ENCODE measurements at regions not wholly inside any gene's neighbourhood (a gene's known extent, or its start where the extent isn't known, plus 50 kb on each side); places are given as distances from the start of the nearest gene placed in this dataset.

DNA sequence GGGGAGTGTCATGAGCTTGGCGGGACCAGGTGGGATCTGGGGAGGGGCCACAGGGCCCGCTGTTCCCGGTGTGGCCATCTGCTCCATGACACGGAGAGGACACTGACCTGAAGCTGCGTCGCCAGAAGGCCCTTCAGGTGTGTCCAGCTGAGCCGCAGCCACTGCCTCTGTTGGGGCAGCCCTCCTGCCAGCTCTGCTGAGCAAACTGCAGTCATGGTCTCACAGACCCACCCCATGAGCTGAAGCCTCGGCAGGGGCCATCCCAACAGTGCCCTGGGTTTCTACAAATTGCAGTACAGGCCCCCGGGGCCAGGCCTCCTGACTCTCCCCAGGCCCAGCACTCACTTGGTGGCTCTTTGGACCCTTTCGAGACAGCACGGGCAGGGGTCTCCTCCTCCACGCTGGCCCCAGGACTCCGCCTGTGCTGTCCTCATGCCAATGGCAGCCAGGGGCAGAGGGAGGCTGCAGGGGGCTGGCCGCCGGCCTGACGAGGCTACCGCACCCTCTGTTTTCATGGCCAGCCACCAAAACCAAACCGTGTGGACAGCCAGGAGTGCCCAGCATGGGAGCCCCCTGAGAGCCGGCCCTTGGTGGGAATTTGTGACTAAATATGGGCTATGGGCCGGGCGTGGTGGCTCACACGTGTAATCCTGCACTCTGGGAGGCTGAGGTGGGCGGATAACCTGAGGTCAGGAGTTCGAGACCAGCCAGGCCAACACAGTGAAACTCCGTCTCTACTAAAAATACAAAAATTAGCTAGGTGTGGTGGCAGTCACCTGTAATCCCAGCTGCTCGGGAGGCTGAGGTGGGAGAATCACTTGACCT lies 175.2 kb upstream of the SALL3 start:
- no peak for TF ChIP-seq POLR2A (IDR thresholded peaks at IDR 0.05; ENCODE audit: low read length)
- TF ChIP-seq GATA1 (IDR thresholded peaks at IDR 0.05; ENCODE audit: low read depth, low read length): no peak

Measured in erythroblast (primary cell).